GM12875 (cell line): ENCODE measurements at regions not wholly inside any gene's neighbourhood (a gene's known extent, or its start where the extent isn't known, plus 50 kb on each side); places are given as distances from the start of the nearest gene placed in this dataset.

Experiments
- H3K4me3 ChIP-seq: one replicate; pipeline ENCODE4 v1.5.1; 2011; ENCODE audit warnings: low read depth, low read length, control low read depth
- CTCF ChIP-seq: IDR thresholded peaks from 2 replicates; pipeline ENCODE4 v1.5.1; 2011; ENCODE audit warnings: low read depth, mild to moderate bottlenecking, control low read depth, inconsistent platforms, low read length, moderate library complexity, borderline replicate concordance; ENCODE audit not compliant: insufficient read depth

DNA sequence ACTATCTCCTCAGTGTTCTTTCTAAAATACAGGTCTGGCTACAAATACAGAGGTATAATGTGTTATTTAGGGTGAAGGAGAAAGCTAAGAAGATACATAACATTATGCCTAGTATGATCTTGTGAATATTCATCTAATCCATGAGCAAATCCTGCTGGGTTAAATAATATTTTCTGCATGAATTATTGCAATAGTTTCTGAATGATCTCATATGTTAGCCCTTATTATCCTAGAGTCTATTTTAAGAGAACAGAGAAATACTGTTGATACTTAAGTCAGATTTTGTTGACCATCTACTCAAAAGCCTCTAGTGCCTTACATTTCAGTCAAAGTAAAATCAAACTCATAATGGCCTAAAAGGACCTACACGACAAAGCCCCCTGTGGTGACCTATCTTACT is 382.3 kb downstream of the FIGN start:
- TF ChIP-seq CTCF: no peak
- no peak overlapping the region for H3K4me3 ChIP-seq

GRCh38 chr2:163351966-163352365 is 383.8 kb downstream of the FIGN start:
- TF ChIP-seq CTCF: no peak
- H3K4me3 ChIP-seq: no peak overlapping the region

DNA sequence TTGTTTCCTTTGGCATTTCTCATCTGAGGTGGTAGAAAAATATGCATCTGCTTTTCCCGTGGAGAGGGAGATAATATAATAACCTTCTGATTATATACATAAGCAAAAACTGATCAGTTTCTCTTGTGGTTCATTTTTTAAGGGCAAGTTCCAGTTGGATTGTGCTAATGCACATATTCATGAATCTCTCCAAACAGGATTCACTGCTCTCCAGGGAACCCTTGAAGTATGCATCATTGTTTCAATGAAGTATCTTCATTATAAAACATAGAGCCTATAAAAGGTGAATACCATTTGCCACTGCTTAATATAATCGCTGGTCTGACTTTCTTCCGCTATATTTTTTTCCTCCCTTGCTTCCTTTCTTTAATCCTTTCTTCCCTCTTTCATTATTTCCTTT is 384.7 kb downstream of the FIGN start:
- no peak overlapping the region for H3K4me3 ChIP-seq
- no peak for TF ChIP-seq CTCF

DNA sequence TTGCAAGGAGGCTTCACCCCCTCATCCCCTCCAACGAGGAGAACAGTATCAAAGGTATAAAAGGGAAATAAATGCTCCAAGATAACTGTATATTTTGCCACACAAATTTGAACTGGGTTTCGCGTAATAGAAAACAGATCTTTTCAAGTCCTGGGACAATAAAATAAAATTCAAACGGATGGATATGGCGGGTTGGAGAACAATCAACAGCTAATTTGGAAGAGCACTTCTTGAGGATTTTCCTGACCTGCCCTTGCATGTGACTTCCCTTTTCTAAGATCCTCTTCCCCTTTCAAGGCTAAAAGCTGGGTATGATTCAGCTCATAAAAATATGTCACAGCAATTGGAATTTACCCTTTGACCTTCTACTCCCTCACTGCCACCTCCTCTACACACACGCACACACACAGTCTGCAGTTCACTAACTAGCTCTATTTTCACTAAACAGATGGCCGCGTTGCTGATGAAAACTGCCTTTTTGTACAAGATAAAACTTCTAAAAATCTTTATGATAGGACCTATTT is 386.9 kb downstream of the FIGN start:
- no peak overlapping the region for H3K4me3 ChIP-seq

DNA sequence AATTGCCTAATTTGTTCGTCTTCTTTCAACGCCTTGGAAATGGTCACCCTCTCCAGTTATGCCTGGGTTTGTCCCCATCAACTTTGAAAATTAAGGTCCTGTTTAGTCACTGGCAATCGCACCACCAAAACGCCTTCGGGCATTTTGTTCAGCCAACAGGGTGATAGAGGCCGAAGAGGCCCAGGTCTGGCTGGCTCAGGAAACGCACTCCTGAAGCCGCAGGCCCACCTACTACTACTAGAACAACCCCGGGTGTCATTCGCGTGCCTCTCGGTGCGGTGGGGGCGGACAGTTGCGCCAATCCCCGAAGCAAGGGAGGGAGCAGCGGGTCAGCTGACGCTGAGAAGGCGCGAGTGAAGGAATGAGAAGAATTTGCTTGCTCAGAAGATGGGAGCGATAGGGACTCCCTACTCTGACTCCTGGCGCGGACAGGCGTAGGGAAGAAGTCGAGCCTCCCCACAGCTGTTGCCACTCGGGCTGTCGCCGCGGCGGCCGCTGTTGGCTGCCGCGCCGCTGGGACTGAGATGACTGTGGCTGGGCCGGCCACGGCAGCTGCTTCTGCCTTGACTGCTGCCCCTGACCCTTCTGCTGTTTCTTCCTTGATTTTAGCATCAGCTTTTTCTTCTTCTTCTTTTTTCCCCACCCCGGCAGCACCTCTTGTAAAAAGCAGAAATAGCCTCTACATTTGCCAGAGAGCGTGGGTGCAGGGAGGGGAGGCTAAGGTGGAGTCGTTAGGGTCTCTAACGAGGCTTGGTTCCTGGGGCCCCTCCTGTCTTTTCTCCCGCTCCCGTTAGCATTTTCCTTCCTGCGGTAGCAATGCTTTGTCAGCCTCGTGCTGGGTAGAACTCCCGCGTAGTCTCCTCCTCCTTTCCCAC is 387.6 kb downstream of the FIGN start:
- no peak for TF ChIP-seq CTCF

More for the DNA sequence above, 386.9 kb downstream of the FIGN start:
- no peak for TF ChIP-seq CTCF

GRCh38 chr2:163345795-163346573 is 389.8 kb downstream of the FIGN start:
- H3K4me3 ChIP-seq: no peak overlapping the region
- peak; percentile 56; the same call in 1 of the 2 replicates for TF ChIP-seq CTCF

More for the DNA sequence above, 387.6 kb downstream of the FIGN start:
- no peak overlapping the region for H3K4me3 ChIP-seq
